Ishikawa (cell line): ENCODE measurements at regions not wholly inside any gene's neighbourhood (a gene's known extent, or its start where the extent isn't known, plus 50 kb on each side); places are given as distances from the start of the nearest gene placed in this dataset.

Source experiments
- CREB1 ChIP-seq: IDR thresholded peaks from 2 replicates; pipeline ENCODE4 v1.6.1; 2012; ENCODE audit warnings: low read depth
- EP300 ChIP-seq: IDR thresholded peaks from 2 replicates; pipeline ENCODE4 v1.6.1; 2012; ENCODE audit warnings: borderline replicate concordance
- FOXM1 ChIP-seq: IDR thresholded peaks from 2 replicates; pipeline ENCODE4 v1.6.1; 2012; ENCODE audit warnings: low read depth, borderline replicate concordance
- YY1 ChIP-seq: IDR thresholded peaks from 2 replicates; pipeline ENCODE4 v1.6.1; 2012; ENCODE audit warnings: low read depth
- TF ChIP-seq, protein P1 (sequence below): IDR thresholded peaks from 2 replicates; pipeline ENCODE4 v1.6.1; 2012
- TF ChIP-seq, protein P2 (sequence below): IDR thresholded peaks from 2 replicates; pipeline ENCODE4 v1.6.1; 2012; ENCODE audit warnings: low read depth, mild to moderate bottlenecking

DNA sequence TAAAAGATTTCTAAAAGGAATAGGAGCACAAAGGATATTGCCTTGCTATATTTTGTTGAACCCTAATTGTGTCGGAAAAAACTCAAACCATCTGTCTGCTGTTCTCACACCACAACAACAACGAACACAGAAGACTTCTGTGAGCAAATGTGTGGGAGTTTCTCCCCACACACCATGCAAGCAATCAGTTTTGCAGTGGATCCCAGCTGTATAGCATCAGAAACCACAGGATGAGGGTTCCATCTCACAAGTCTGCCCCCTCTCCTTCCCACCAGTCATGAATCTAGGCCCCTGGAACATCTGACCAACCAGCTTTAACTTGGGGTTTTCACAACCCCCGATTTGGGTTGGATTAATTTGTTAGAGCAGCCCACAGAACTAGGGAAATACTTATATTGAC, 91.3 kb upstream of the SLC4A7 start:
- TF ChIP-seq YY1 (no peak), FOXM1 (no peak), CREB1 (no peak), EP300 (no peak)
- TF ChIP-seq, protein P1, sequence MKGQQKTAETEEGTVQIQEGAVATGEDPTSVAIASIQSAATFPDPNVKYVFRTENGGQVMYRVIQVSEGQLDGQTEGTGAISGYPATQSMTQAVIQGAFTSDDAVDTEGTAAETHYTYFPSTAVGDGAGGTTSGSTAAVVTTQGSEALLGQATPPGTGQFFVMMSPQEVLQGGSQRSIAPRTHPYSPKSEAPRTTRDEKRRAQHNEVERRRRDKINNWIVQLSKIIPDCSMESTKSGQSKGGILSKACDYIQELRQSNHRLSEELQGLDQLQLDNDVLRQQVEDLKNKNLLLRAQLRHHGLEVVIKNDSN: no peak
- TF ChIP-seq, protein P2, sequence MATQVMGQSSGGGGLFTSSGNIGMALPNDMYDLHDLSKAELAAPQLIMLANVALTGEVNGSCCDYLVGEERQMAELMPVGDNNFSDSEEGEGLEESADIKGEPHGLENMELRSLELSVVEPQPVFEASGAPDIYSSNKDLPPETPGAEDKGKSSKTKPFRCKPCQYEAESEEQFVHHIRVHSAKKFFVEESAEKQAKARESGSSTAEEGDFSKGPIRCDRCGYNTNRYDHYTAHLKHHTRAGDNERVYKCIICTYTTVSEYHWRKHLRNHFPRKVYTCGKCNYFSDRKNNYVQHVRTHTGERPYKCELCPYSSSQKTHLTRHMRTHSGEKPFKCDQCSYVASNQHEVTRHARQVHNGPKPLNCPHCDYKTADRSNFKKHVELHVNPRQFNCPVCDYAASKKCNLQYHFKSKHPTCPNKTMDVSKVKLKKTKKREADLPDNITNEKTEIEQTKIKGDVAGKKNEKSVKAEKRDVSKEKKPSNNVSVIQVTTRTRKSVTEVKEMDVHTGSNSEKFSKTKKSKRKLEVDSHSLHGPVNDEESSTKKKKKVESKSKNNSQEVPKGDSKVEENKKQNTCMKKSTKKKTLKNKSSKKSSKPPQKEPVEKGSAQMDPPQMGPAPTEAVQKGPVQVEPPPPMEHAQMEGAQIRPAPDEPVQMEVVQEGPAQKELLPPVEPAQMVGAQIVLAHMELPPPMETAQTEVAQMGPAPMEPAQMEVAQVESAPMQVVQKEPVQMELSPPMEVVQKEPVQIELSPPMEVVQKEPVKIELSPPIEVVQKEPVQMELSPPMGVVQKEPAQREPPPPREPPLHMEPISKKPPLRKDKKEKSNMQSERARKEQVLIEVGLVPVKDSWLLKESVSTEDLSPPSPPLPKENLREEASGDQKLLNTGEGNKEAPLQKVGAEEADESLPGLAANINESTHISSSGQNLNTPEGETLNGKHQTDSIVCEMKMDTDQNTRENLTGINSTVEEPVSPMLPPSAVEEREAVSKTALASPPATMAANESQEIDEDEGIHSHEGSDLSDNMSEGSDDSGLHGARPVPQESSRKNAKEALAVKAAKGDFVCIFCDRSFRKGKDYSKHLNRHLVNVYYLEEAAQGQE: no peak
